ENCODE measurements at regions not wholly inside any gene's neighbourhood (a gene's known extent, or its start where the extent isn't known, plus 50 kb on each side); places are given as distances from the start of the nearest gene placed in this dataset.

- DNase-seq: no peak
These were observed 412.2 kb downstream of the UTRN start for GRCh38 chr6:144697369-144697760.

- DNase-seq: no peak
These were observed 412.7 kb downstream of the UTRN start for GRCh38 chr6:144697801-144698200.

- no peak for DNase-seq
These were observed 417.6 kb downstream of the UTRN start for GRCh38 chr6:144702781-144703180.

- DNase-seq: no peak
These were observed 425.1 kb downstream of the UTRN start for GRCh38 chr6:144710207-144710606.

GRCh38 chr6:144711661-144712060 is 426.5 kb downstream of the UTRN start:
- no peak for DNase-seq

- no peak for DNase-seq
These were observed 427.4 kb downstream of the UTRN start for GRCh38 chr6:144712541-144712940.

GRCh38 chr6:144714021-144714712 is 429.0 kb downstream of the UTRN start:
- DNase-seq: no peak

- no peak for DNase-seq
These were observed 430.2 kb downstream of the UTRN start for GRCh38 chr6:144715344-144715743.

GRCh38 chr6:144718431-144718830 is 433.3 kb downstream of the UTRN start:
- DNase-seq: no peak

GRCh38 chr6:144721232-144721631 is 436.1 kb downstream of the UTRN start:
- no peak for DNase-seq

- DNase-seq: no peak
These were observed 437.1 kb downstream of the UTRN start for GRCh38 chr6:144722154-144722737.

GRCh38 chr6:144722925-144723324 is 437.8 kb downstream of the UTRN start:
- no peak for DNase-seq

- no peak for DNase-seq
These were observed 438.3 kb downstream of the UTRN start for GRCh38 chr6:144723431-144723830.

- DNase-seq: no peak
These were observed 439.7 kb downstream of the UTRN start for GRCh38 chr6:144724818-144725217.

GRCh38 chr6:144725736-144726522 is 440.8 kb downstream of the UTRN start:
- no peak for DNase-seq

- DNase-seq: no peak
These were observed 443.7 kb downstream of the UTRN start for GRCh38 chr6:144728804-144729203.

GRCh38 chr6:144729502-144729901 is 444.4 kb downstream of the UTRN start:
- no peak for DNase-seq

- DNase-seq: no peak
These were observed 445.0 kb downstream of the UTRN start for GRCh38 chr6:144730088-144730645.

- no peak for DNase-seq
These were observed 446.1 kb downstream of the UTRN start for GRCh38 chr6:144731229-144731628.

GRCh38 chr6:144736763-144737162 is 451.6 kb downstream of the UTRN start:
- no peak for DNase-seq

GRCh38 chr6:144737998-144738397 is 452.9 kb downstream of the UTRN start:
- no peak for DNase-seq

- DNase-seq: no peak
These were observed 454.7 kb downstream of the UTRN start for GRCh38 chr6:144739873-144740272.

GRCh38 chr6:144741659-144742058 is 456.5 kb downstream of the UTRN start:
- no peak for DNase-seq

- no peak for DNase-seq
These were observed 457.6 kb downstream of the UTRN start for GRCh38 chr6:144742779-144743178.
